ENCODE measurements at regions not wholly inside any gene's neighbourhood (a gene's known extent, or its start where the extent isn't known, plus 50 kb on each side); places are given as distances from the start of the nearest gene placed in this dataset.

- no peak for TF ChIP-seq NR1H2 (CRISPR knock-in tag; IDR thresholded peaks at IDR 0.05)
- TF ChIP-seq RELA (CRISPR knock-in tag; IDR thresholded peaks at IDR 0.05; ENCODE audit: borderline replicate concordance): no peak
- no peak for TF ChIP-seq NFYB (CRISPR knock-in tag; conservative IDR thresholded peaks at IDR 0.05; ENCODE audit: low read depth)
- TF ChIP-seq FOXP1 (CRISPR knock-in tag; IDR thresholded peaks at IDR 0.05; ENCODE audit: borderline replicate concordance): no peak
- no peak for TF ChIP-seq MAX (CRISPR knock-in tag; IDR thresholded peaks at IDR 0.05)
- no peak for TF ChIP-seq NFE2L1 (CRISPR knock-in tag; IDR thresholded peaks at IDR 0.05)
- TF ChIP-seq CTCF (IDR thresholded peaks at IDR 0.05): no peak
- no peak for TF ChIP-seq ZNF512 (CRISPR knock-in tag; IDR thresholded peaks at IDR 0.05; ENCODE audit: borderline replicate concordance)
- no peak for TF ChIP-seq NR2C2 (CRISPR knock-in tag; IDR thresholded peaks at IDR 0.05)
- no peak for TF ChIP-seq HMGA2 (CRISPR knock-in tag; IDR thresholded peaks at IDR 0.05)
- TF ChIP-seq CREB1 (CRISPR knock-in tag; IDR thresholded peaks at IDR 0.05): no peak
- TF ChIP-seq JUN (CRISPR knock-in tag; IDR thresholded peaks at IDR 0.05): no peak
- no peak for TF ChIP-seq ATF2 (CRISPR knock-in tag; IDR thresholded peaks at IDR 0.05; ENCODE audit: borderline replicate concordance, low read depth)
- TF ChIP-seq AFF4 (CRISPR knock-in tag; IDR thresholded peaks at IDR 0.05; ENCODE audit: borderline replicate concordance): no peak
Observed at GRCh38 chr21:43330306-43330881, 96.5 kb downstream of the SIK1 start.

All from WTC11 (cell line).